H9 (cell line): ENCODE measurements at regions not wholly inside any gene's neighbourhood (a gene's known extent, or its start where the extent isn't known, plus 50 kb on each side); places are given as distances from the start of the nearest gene placed in this dataset.

ENCODE experiments used
- DNase-seq: peaks from one replicate; pipeline ENCODE4 v3.0.0-alpha.2; 2017
- H2AFZ ChIP-seq: one replicate; pipeline ENCODE4 v1.6.1; 2013; ENCODE audit warnings: mild to moderate bottlenecking, low read length, control low read depth, moderate library complexity
- H2AK5ac ChIP-seq: 2 replicates; pipeline ENCODE4 v1.6.1; 2013; ENCODE audit warnings: low read length, control low read depth, mixed read lengths; ENCODE audit not compliant: insufficient read length
- H2BK120ac ChIP-seq: one replicate; pipeline ENCODE4 v1.6.1; 2013; ENCODE audit warnings: low read depth, mild to moderate bottlenecking, low read length, control low read depth, inconsistent platforms; ENCODE audit not compliant: poor library complexity, severe bottlenecking
- H2BK12ac ChIP-seq: 2 replicates; pipeline ENCODE4 v1.6.1; 2013; ENCODE audit warnings: low read length, control low read depth, mixed read lengths, low read depth; ENCODE audit not compliant: insufficient read length
- H2BK15ac ChIP-seq: 2 replicates; pipeline ENCODE4 v1.6.1; 2013; ENCODE audit warnings: low read depth, low read length, control low read depth
- H2BK20ac ChIP-seq: one replicate; pipeline ENCODE4 v1.6.1; 2013; ENCODE audit warnings: low read depth, mild to moderate bottlenecking, low read length, control low read depth, inconsistent platforms; ENCODE audit not compliant: poor library complexity, severe bottlenecking
- H2BK5ac ChIP-seq: 2 replicates; pipeline ENCODE4 v1.6.1; 2013; ENCODE audit warnings: low read length, control low read depth, mixed read lengths; ENCODE audit not compliant: insufficient read length
- H3K14ac ChIP-seq: 2 replicates; pipeline ENCODE4 v1.6.1; 2013; ENCODE audit warnings: low read length, control low read depth; ENCODE audit not compliant: insufficient read depth
- H3K18ac ChIP-seq: 2 replicates; pipeline ENCODE4 v1.6.1; 2013; ENCODE audit warnings: low read depth, mild to moderate bottlenecking, mixed read lengths, low read length, control low read depth; ENCODE audit not compliant: insufficient read length
- H3K23ac ChIP-seq: 2 replicates; pipeline ENCODE4 v1.6.1; 2013; ENCODE audit warnings: low read length, control low read depth, mixed read lengths, low read depth; ENCODE audit not compliant: insufficient read length
- H3K23me2 ChIP-seq: 2 replicates; pipeline ENCODE4 v1.6.1; 2013; ENCODE audit warnings: low read depth, mild to moderate bottlenecking, mixed read lengths, low read length, control low read depth; ENCODE audit not compliant: insufficient read length, poor library complexity, severe bottlenecking
- H3K27ac ChIP-seq: 2 replicates; pipeline ENCODE4 v1.5.1; 2013; ENCODE audit warnings: low read length, control low read depth, mixed read lengths, low read depth; ENCODE audit not compliant: insufficient read length
- H3K27me3 ChIP-seq: 2 replicates; pipeline ENCODE4 v1.6.1; 2013; ENCODE audit warnings: low read length, control low read depth, inconsistent platforms; ENCODE audit not compliant: insufficient read depth
- H3K4ac ChIP-seq: 2 replicates; pipeline ENCODE4 v1.6.1; 2013; ENCODE audit warnings: low read depth, mild to moderate bottlenecking, control low read depth, inconsistent platforms, low read length, moderate library complexity
- H3K4me1 ChIP-seq: 2 replicates; pipeline ENCODE4 v1.6.1; 2013; ENCODE audit warnings: low read length, control low read depth, inconsistent platforms; ENCODE audit not compliant: insufficient read depth
- H3K4me2 ChIP-seq: 2 replicates; pipeline ENCODE4 v1.6.1; 2013; ENCODE audit warnings: low read length, control low read depth, mixed read lengths; ENCODE audit not compliant: insufficient read length, insufficient read depth
- H3K56ac ChIP-seq: 2 replicates; pipeline ENCODE4 v1.6.1; 2013; ENCODE audit warnings: low read depth, mild to moderate bottlenecking, mixed read lengths, low read length, control low read depth; ENCODE audit not compliant: insufficient read length
- H3K79me1 ChIP-seq: 2 replicates; pipeline ENCODE4 v1.6.1; 2013; ENCODE audit warnings: low read depth, mild to moderate bottlenecking, moderate library complexity, low read length, control low read depth, inconsistent platforms; ENCODE audit not compliant: insufficient read depth, poor library complexity, severe bottlenecking
- H3K79me2 ChIP-seq: 2 replicates; pipeline ENCODE4 v1.6.1; 2013; ENCODE audit warnings: low read length, control low read depth, inconsistent platforms; ENCODE audit not compliant: insufficient read depth
- H3K9ac ChIP-seq: 2 replicates; pipeline ENCODE4 v1.6.1; 2013; ENCODE audit warnings: low read length, control low read depth, mixed read lengths; ENCODE audit not compliant: insufficient read length; ENCODE audit errors: extremely low read depth
- H3K9me3 ChIP-seq: one replicate; pipeline ENCODE4 v1.6.1; 2013; ENCODE audit warnings: low read depth, low read length, inconsistent platforms; ENCODE audit not compliant: control insufficient read depth
- H3T11ph ChIP-seq: one replicate; pipeline ENCODE4 v1.6.1; 2013; ENCODE audit warnings: mild to moderate bottlenecking, low read length, control low read depth, inconsistent platforms
- H4K20me1 ChIP-seq: one replicate; pipeline ENCODE4 v1.6.1; 2013; ENCODE audit not compliant: control insufficient read depth, insufficient read length, insufficient read depth
- H4K5ac ChIP-seq: 2 replicates; pipeline ENCODE4 v1.6.1; 2013; ENCODE audit warnings: low read depth, mild to moderate bottlenecking, mixed read lengths, low read length, control low read depth; ENCODE audit not compliant: insufficient read length
- H4K8ac ChIP-seq: replicated peaks from 2 replicates; pipeline ENCODE4 v1.6.1; 2013; ENCODE audit warnings: low read length, control low read depth, mixed read lengths, low read depth; ENCODE audit not compliant: insufficient read length
- H4K91ac ChIP-seq: 2 replicates; pipeline ENCODE4 v1.6.1; 2013; ENCODE audit warnings: low read depth, mild to moderate bottlenecking, moderate library complexity, mixed read lengths, low read length, control low read depth; ENCODE audit not compliant: insufficient read length
- H3K27ac Mint-ChIP-seq, 3 experiments: 2 replicates in 2 of 3; 3 replicates in 1 of 3; pipeline ENCODE4 v1.8.0; 2020 to 2021; ENCODE audit warnings: mixed read lengths in 3 of 3, mild to moderate bottlenecking in 1 of 3, moderate library complexity in 1 of 3
- H3K27me3 Mint-ChIP-seq: 2 replicates; pipeline ENCODE4 v1.8.0; 2021; ENCODE audit warnings: low read depth, mild to moderate bottlenecking, moderate library complexity, mixed read lengths
- H3K36me3 Mint-ChIP-seq, 3 experiments: 2 replicates in 2 of 3; 3 replicates in 1 of 3; pipeline ENCODE4 v1.8.0; 2020 to 2021; ENCODE audit warnings: low read depth in 3 of 3, mixed read lengths in 3 of 3; ENCODE audit not compliant: insufficient read depth in 1 of 3
- H3K4me1 Mint-ChIP-seq, 2 experiments: 2 replicates each; pipeline ENCODE4 v1.8.0; 2020; ENCODE audit warnings: mixed read lengths in 2 of 2
- H3K4me3 Mint-ChIP-seq, 2 experiments: 2 replicates in 1 of 2; 3 replicates in 1 of 2; pipeline ENCODE4 v1.8.0; 2020 to 2021; ENCODE audit warnings: mild to moderate bottlenecking in 2 of 2, mixed read lengths in 2 of 2, moderate library complexity in 1 of 2
- H3K9me3 Mint-ChIP-seq, 2 experiments: 2 replicates in 1 of 2; 3 replicates in 1 of 2; pipeline ENCODE4 v1.8.0; 2020; ENCODE audit warnings: mild to moderate bottlenecking in 2 of 2, mixed read lengths in 2 of 2, moderate library complexity in 1 of 2
- WGBS: extraction: QIAGEN DNeasy Blood & Tissue Kit; methylation state at CpG from one replicate; pipeline ENCODE4 v1.1.7; 2013; ENCODE audit warnings: missing lambda C conversion rate, low lambda C conversion rate, mixed read lengths; ENCODE audit not compliant: insufficient read length; ENCODE audit errors: extremely low coverage; 5-methylcytosine and 5-hydroxymethylcytosine counted together
- TF ChIP-seq, protein P1 (sequence below): fragments of 200-600 bp; sonication (generic); conservative IDR thresholded peaks from 3 replicates; pipeline ENCODE4 v1.8.0; 2021; ENCODE audit warnings: antibody characterized with exemption, mild to moderate bottlenecking

DNA sequence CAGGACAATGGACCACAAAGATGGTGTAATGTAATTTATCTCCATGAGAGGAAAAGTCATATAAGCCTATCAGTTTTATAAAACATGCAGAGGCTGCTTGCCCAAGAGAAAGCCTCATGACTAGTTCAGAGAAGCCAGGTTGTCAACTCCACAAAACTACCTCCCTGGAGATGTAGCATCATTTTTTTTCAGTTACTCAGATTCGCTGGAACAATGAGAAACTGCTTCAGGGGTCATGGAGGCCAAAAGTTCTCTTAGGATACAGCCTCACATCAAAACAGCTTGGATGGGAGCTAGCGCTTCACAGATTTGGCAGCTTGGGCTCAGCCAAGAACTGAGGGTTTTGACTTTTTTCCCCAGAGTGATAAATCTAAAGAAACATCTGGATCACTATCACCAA is 263.5 kb downstream of the INSIG2 start:
- no peak overlapping the region for H3K27ac ChIP-seq
- H3K27me3 ChIP-seq: no peaks in the 10 kb centered on the region
- H3K56ac ChIP-seq: no peak overlapping the region
- no peak overlapping the region for H3K4me2 ChIP-seq
- no peak overlapping the region for H3K9ac ChIP-seq
- H2BK12ac ChIP-seq: no peak overlapping the region
- no peak overlapping the region for H2BK120ac ChIP-seq
- H2BK5ac ChIP-seq: no peak overlapping the region
- H4K20me1 ChIP-seq: no peaks in the 10 kb centered on the region
- no peaks in the 10 kb centered on the region for H3K27me3 Mint-ChIP-seq
- no peak overlapping the region for H3K23ac ChIP-seq
- no peaks in the 10 kb centered on the region for H3K9me3 ChIP-seq
- no peak overlapping the region for H3K4ac ChIP-seq
- TF ChIP-seq, protein P1, sequence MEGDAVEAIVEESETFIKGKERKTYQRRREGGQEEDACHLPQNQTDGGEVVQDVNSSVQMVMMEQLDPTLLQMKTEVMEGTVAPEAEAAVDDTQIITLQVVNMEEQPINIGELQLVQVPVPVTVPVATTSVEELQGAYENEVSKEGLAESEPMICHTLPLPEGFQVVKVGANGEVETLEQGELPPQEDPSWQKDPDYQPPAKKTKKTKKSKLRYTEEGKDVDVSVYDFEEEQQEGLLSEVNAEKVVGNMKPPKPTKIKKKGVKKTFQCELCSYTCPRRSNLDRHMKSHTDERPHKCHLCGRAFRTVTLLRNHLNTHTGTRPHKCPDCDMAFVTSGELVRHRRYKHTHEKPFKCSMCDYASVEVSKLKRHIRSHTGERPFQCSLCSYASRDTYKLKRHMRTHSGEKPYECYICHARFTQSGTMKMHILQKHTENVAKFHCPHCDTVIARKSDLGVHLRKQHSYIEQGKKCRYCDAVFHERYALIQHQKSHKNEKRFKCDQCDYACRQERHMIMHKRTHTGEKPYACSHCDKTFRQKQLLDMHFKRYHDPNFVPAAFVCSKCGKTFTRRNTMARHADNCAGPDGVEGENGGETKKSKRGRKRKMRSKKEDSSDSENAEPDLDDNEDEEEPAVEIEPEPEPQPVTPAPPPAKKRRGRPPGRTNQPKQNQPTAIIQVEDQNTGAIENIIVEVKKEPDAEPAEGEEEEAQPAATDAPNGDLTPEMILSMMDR: no peak
- H3T11ph ChIP-seq: no peak overlapping the region
- no peaks in the 10 kb centered on the region; a peak in 1 of 5 replicates for H3K9me3 Mint-ChIP-seq
- H4K8ac ChIP-seq: no peak overlapping the region
- H3K18ac ChIP-seq: no peak overlapping the region
- H2AK5ac ChIP-seq: no peak overlapping the region
- H3K4me1 Mint-ChIP-seq: peaks cover 0 to 9% of the 10 kb centered on the region in 2 experiments; a peak in 3 of 4 replicates
- no peaks in the 10 kb centered on the region for H3K79me1 ChIP-seq
- no peak overlapping the region for H2BK20ac ChIP-seq
- H2BK15ac ChIP-seq: no peak overlapping the region
- no peak overlapping the region for H2AFZ ChIP-seq
- no peaks in the 10 kb centered on the region for H3K23me2 ChIP-seq
- H3K36me3 Mint-ChIP-seq: no peaks in the 10 kb centered on the region
- no CpG with 5 or more reads among the region's 2 CpGs for WGBS
- no peak overlapping the region for H4K5ac ChIP-seq
- no peaks in the 10 kb centered on the region for H3K79me2 ChIP-seq
- DNase-seq: no peak
- H3K27ac Mint-ChIP-seq: no peak overlapping the region
- no peak overlapping the region for H3K4me3 Mint-ChIP-seq
- H3K14ac ChIP-seq: no peak overlapping the region
- no peak overlapping the region for H4K91ac ChIP-seq
- no peaks in the 10 kb centered on the region; the same call in 1 of the 2 replicates for H3K4me1 ChIP-seq
